PFSK-1 (cell line): ENCODE measurements at regions not wholly inside any gene's neighbourhood (a gene's known extent, or its start where the extent isn't known, plus 50 kb on each side); places are given as distances from the start of the nearest gene placed in this dataset.

ENCODE experiments used
- POLR2AphosphoS5 ChIP-seq: IDR thresholded peaks from 2 replicates; pipeline ENCODE4 v1.6.1; 2012; ENCODE audit warnings: low read depth, mild to moderate bottlenecking, control low read depth, low read length, moderate library complexity
- REST ChIP-seq, 2 experiments: IDR thresholded peaks; 2 replicates each; pipeline versions ENCODE4 v1.6.1 to v1.8.0; 2011 to 2012; ENCODE audit warnings: low read depth in 2 of 2, low read length in 2 of 2, control low read depth in 1 of 2, inconsistent platforms in 1 of 2, mild to moderate bottlenecking in 1 of 2, moderate library complexity in 1 of 2; ENCODE audit not compliant: insufficient read depth in 1 of 2
- TAF1 ChIP-seq: IDR thresholded peaks from 2 replicates; pipeline ENCODE4 v1.6.1; 2012; ENCODE audit warnings: low read length, control low read depth, borderline replicate concordance; ENCODE audit not compliant: insufficient read depth

GRCh38 chr12:112574896-112575558 is 156.3 kb downstream of the PTPN11 start:
- TF ChIP-seq REST (IDR thresholded peaks at IDR 0.05; ENCODE audit: insufficient read depth in 1 of 2, low read depth in 2 of 2, low read length in 2 of 2) (no peak), POLR2AphosphoS5 (no peak), TAF1 (no peak)
